Progenitor cell of endocrine pancreas (in vitro differentiated cells): ENCODE measurements at regions not wholly inside any gene's neighbourhood (a gene's known extent, or its start where the extent isn't known, plus 50 kb on each side); places are given as distances from the start of the nearest gene placed in this dataset.

Source experiments
- DNase-seq: peaks from one replicate; pipeline ENCODE4 v3.0.0; 2021; ENCODE audit warnings: low spot score; ENCODE audit not compliant: unreplicated experiment
- H3K27ac Mint-ChIP-seq: 2 replicates; pipeline ENCODE4 v1.8.0; 2021; ENCODE audit warnings: mild to moderate bottlenecking, moderate library complexity, mixed read lengths
- H3K27me3 Mint-ChIP-seq: 2 replicates; pipeline ENCODE4 v1.8.0; 2021; ENCODE audit warnings: mixed read lengths
- H3K36me3 Mint-ChIP-seq: 2 replicates; pipeline ENCODE4 v1.8.0; 2022; ENCODE audit warnings: mixed read lengths; ENCODE audit not compliant: insufficient read depth
- H3K4me1 Mint-ChIP-seq: 2 replicates; pipeline ENCODE4 v1.8.0; 2021; ENCODE audit warnings: low read depth, mixed read lengths
- H3K4me3 Mint-ChIP-seq: 2 replicates; pipeline ENCODE4 v1.8.0; 2021; ENCODE audit warnings: low read depth, mild to moderate bottlenecking, moderate library complexity, mixed read lengths
- H3K9me3 Mint-ChIP-seq: 2 replicates; pipeline ENCODE4 v1.8.0; 2021; ENCODE audit warnings: low read depth, mixed read lengths
- CTCF ChIP-seq: fragments of 200-600 bp; sonication (generic); IDR thresholded peaks from one replicate; pipeline ENCODE4 v1.5.0; 2021; ENCODE audit warnings: antibody characterized with exemption, mild to moderate bottlenecking; ENCODE audit not compliant: unreplicated experiment

- DNase-seq, result no peak
- no peak for TF ChIP-seq CTCF
- peaks cover 3% of the 10 kb centered on the region for H3K4me1 Mint-ChIP-seq
- no peaks in the 10 kb centered on the region for H3K36me3 Mint-ChIP-seq
- no peaks in the 10 kb centered on the region for H3K27me3 Mint-ChIP-seq
- H3K4me3 Mint-ChIP-seq, result no peak overlapping the region
- H3K9me3 Mint-ChIP-seq, result no peaks in the 10 kb centered on the region
- H3K27ac Mint-ChIP-seq, result no peak overlapping the region
Observed at GRCh38 chr12:61362037-61362436, 898.2 kb upstream of the USP15 start.

GRCh38 chr12:61365001-61365400 lies 895.2 kb upstream of the USP15 start:
- Mint-ChIP-seq H3K27me3 (no peaks in the 10 kb centered on the region), H3K27ac (no peak overlapping the region), H3K4me3 (no peak overlapping the region), H3K4me1 (peaks cover 3% of the 10 kb centered on the region), H3K9me3 (no peaks in the 10 kb centered on the region), H3K36me3 (no peaks in the 10 kb centered on the region)
- no peak for DNase-seq
- TF ChIP-seq CTCF, result no peak

- no peak for DNase-seq
- Mint-ChIP-seq H3K27me3 (no peaks in the 10 kb centered on the region), H3K27ac (no peak overlapping the region), H3K9me3 (no peaks in the 10 kb centered on the region), H3K36me3 (no peaks in the 10 kb centered on the region), H3K4me1 (peaks cover 3% of the 10 kb centered on the region), H3K4me3 (no peak overlapping the region)
- TF ChIP-seq CTCF, result no peak
Observed at GRCh38 chr12:61367281-61367785, 892.9 kb upstream of the USP15 start.

GRCh38 chr12:61369241-61369910 lies 890.8 kb upstream of the USP15 start:
- Mint-ChIP-seq H3K36me3 (no peaks in the 10 kb centered on the region), H3K4me3 (no peak overlapping the region), H3K27me3 (no peaks in the 10 kb centered on the region), H3K9me3 (no peaks in the 10 kb centered on the region), H3K4me1 (peaks cover 3% of the 10 kb centered on the region), H3K27ac (no peak overlapping the region)
- no peak for DNase-seq
- TF ChIP-seq CTCF, result no peak

GRCh38 chr12:61384511-61384910 lies 875.7 kb upstream of the USP15 start:
- no peak overlapping the region for H3K4me3 Mint-ChIP-seq
- H3K27ac Mint-ChIP-seq, result no peak overlapping the region
- TF ChIP-seq CTCF, result no peak
- H3K4me1 Mint-ChIP-seq, result no peaks in the 10 kb centered on the region
- H3K9me3 Mint-ChIP-seq, result peaks cover 17% of the 10 kb centered on the region
- DNase-seq, result no peak
- H3K27me3 Mint-ChIP-seq, result no peaks in the 10 kb centered on the region
- no peaks in the 10 kb centered on the region for H3K36me3 Mint-ChIP-seq
